ENCODE measurements at regions not wholly inside any gene's neighbourhood (a gene's known extent, or its start where the extent isn't known, plus 50 kb on each side); places are given as distances from the start of the nearest gene placed in this dataset.

- H3K27me3 ChIP-seq (ENCODE audit: insufficient read depth): no peaks in the 10 kb centered on the region
- H3K27me3 Mint-ChIP-seq (ENCODE audit: insufficient read depth, low read depth, poor library complexity): no peaks in the 10 kb centered on the region
- no peaks in the 10 kb centered on the region for H3K36me3 ChIP-seq (ENCODE audit: insufficient read depth)
- no peaks in the 10 kb centered on the region for H3K9me3 Mint-ChIP-seq
- peaks cover 23% of the 10 kb centered on the region for H3K4me1 Mint-ChIP-seq
- ATAC-seq: no peak
- no peaks in the 10 kb centered on the region for H3K9me2 ChIP-seq (ENCODE audit: insufficient read depth)
- H4K20me1 ChIP-seq (replicated peaks; ENCODE audit: insufficient read depth): no peaks in the 10 kb centered on the region
- H3F3A ChIP-seq (replicated peaks; ENCODE audit: low read depth): no peaks in the 10 kb centered on the region
- H3K36me3 Mint-ChIP-seq (ENCODE audit: low read depth): no peaks in the 10 kb centered on the region
- H2AFZ ChIP-seq: no peak overlapping the region
- no peaks in the 10 kb centered on the region for H3K79me2 ChIP-seq (replicated peaks; ENCODE audit: insufficient read depth)
- H3K4me1 ChIP-seq (ENCODE audit: insufficient read depth): peaks cover 13% of the 10 kb centered on the region
- no peak for DNase-seq (ENCODE audit: low spot score)
- H3K4me2 ChIP-seq: no peak overlapping the region
- no peak overlapping the region for H3K27ac Mint-ChIP-seq
- H3K4me3 Mint-ChIP-seq: no peak overlapping the region
- no peak overlapping the region for H3K27ac ChIP-seq (ENCODE audit: low read depth)
- H3K4me3 ChIP-seq: no peak overlapping the region
- TF ChIP-seq JUNB (IDR thresholded peaks at IDR 0.05; ENCODE audit: unreplicated experiment) (no peak), STAT1 (IDR thresholded peaks at IDR 0.05; ENCODE audit: unreplicated experiment) (no peak), POLR2AphosphoS5 (IDR thresholded peaks at IDR 0.05; ENCODE audit: low read depth) (no peak), ZNF462 (CRISPR knock-in tag; IDR thresholded peaks at IDR 0.05) (no peak), EZH2phosphoT487 (IDR thresholded peaks at IDR 0.05; ENCODE audit: unreplicated experiment) (no peak), ETS1 (IDR thresholded peaks at IDR 0.05) (no peak), EZH2 (IDR thresholded peaks at IDR 0.05; ENCODE audit: low read depth, unreplicated experiment) (no peak), ZNF114 (CRISPR knock-in tag; IDR thresholded peaks at IDR 0.05) (no peak), CREB1 (CRISPR knock-in tag; IDR thresholded peaks at IDR 0.05; ENCODE audit: low read depth) (no peak), ZNF331 (CRISPR knock-in tag; IDR thresholded peaks at IDR 0.05; ENCODE audit: low read depth) (no peak), NANOG (IDR thresholded peaks at IDR 0.05; ENCODE audit: borderline replicate concordance) (no peak)
- TF ChIP-seq, protein P1, sequence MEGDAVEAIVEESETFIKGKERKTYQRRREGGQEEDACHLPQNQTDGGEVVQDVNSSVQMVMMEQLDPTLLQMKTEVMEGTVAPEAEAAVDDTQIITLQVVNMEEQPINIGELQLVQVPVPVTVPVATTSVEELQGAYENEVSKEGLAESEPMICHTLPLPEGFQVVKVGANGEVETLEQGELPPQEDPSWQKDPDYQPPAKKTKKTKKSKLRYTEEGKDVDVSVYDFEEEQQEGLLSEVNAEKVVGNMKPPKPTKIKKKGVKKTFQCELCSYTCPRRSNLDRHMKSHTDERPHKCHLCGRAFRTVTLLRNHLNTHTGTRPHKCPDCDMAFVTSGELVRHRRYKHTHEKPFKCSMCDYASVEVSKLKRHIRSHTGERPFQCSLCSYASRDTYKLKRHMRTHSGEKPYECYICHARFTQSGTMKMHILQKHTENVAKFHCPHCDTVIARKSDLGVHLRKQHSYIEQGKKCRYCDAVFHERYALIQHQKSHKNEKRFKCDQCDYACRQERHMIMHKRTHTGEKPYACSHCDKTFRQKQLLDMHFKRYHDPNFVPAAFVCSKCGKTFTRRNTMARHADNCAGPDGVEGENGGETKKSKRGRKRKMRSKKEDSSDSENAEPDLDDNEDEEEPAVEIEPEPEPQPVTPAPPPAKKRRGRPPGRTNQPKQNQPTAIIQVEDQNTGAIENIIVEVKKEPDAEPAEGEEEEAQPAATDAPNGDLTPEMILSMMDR (conservative IDR thresholded peaks at IDR 0.05; ENCODE audit: low read depth in 2 of 2): no peak
- TF ChIP-seq, protein P2, sequence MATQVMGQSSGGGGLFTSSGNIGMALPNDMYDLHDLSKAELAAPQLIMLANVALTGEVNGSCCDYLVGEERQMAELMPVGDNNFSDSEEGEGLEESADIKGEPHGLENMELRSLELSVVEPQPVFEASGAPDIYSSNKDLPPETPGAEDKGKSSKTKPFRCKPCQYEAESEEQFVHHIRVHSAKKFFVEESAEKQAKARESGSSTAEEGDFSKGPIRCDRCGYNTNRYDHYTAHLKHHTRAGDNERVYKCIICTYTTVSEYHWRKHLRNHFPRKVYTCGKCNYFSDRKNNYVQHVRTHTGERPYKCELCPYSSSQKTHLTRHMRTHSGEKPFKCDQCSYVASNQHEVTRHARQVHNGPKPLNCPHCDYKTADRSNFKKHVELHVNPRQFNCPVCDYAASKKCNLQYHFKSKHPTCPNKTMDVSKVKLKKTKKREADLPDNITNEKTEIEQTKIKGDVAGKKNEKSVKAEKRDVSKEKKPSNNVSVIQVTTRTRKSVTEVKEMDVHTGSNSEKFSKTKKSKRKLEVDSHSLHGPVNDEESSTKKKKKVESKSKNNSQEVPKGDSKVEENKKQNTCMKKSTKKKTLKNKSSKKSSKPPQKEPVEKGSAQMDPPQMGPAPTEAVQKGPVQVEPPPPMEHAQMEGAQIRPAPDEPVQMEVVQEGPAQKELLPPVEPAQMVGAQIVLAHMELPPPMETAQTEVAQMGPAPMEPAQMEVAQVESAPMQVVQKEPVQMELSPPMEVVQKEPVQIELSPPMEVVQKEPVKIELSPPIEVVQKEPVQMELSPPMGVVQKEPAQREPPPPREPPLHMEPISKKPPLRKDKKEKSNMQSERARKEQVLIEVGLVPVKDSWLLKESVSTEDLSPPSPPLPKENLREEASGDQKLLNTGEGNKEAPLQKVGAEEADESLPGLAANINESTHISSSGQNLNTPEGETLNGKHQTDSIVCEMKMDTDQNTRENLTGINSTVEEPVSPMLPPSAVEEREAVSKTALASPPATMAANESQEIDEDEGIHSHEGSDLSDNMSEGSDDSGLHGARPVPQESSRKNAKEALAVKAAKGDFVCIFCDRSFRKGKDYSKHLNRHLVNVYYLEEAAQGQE (IDR thresholded peaks at IDR 0.05; ENCODE audit: unreplicated experiment): no peak
Measured at GRCh38 chr6:113006494-113006893, 659.4 kb downstream of the RFPL4B start.
